Activated CD4-positive, CD25-positive, alpha-beta regulatory T cell (primary cell): ENCODE measurements at regions not wholly inside any gene's neighbourhood (a gene's known extent, or its start where the extent isn't known, plus 50 kb on each side); places are given as distances from the start of the nearest gene placed in this dataset.
A peak's percentile ranks its signal among the peaks of the same experiment; 100 is the strongest.

Experiments used
- DNase-seq, 4 experiments: peaks; one replicate each; lab custom pipeline; 2025; lab: John Stamatoyannopoulos, UW

DNA sequence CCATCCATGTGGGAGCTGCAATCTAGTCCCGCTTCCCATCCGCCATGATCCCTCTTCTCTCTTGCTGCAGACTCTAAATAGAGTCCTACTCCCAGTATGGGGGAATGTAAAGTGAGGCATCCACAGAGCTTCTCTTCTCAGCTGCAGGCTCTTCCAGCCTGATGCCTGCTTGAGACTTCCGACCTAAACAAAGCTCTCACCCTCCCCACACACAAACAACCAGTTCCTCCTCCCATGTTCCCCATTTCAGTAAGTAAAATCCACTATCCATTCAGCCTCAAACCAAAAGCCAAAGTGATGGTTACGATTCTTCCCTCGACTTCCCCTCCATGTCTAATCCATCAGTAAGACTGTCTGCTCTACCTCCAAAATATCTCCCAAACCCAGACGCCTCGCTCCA lies 108.2 kb upstream of the NFE2L3 start:
- no peak for DNase-seq

DNA sequence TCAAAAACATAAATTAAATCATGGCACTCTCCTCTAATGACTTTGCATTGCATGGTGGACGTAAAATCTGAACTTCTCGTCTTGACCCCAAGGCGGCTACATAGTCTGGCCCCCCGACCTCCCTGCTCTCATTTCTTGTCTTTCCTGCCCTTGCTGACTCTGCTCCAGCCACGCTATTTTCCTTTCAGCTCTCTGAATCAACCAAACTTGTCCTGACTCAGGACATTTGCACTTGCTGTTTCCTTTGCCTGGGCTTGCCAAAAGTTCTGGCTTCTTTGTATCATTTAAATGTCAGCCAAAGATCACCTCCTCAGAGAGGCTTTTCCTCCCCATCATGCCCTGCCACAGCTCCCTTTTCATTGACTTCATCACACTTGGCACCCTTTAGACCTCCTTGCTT lies 107.7 kb upstream of the NFE2L3 start:
- DNase-seq: no peak

DNA sequence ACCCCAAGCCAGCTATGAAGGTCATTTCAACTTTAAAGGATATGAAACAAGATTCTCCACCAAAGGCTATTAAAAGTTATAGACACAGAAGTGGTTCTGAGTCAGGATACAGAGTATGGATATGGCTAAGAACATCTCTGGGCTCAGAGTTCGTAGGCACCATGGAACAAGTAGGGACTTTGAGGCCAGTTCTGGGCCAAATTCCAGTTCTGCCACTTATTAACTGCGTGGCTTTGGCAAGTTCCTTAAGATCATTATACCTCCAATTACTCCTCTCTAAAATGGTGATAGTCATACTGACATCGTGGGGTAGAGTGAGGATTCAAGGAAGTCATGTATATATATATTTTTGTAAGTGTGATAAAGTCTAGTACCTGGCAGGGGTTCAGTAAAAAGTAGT lies 105.8 kb upstream of the NFE2L3 start:
- no peak for DNase-seq

- no peak for DNase-seq
Measured at GRCh38 chr7:26046878-26047277, 105.1 kb upstream of the NFE2L3 start.

- DNase-seq: no peak
Measured at GRCh38 chr7:26048663-26049062, 103.3 kb upstream of the NFE2L3 start.

GRCh38 chr7:26049081-26049480 lies 102.9 kb upstream of the NFE2L3 start:
- no peak for DNase-seq

GRCh38 chr7:26051021-26051420 lies 101.0 kb upstream of the NFE2L3 start:
- no peak for DNase-seq

GRCh38 chr7:26052706-26053105 lies 99.3 kb upstream of the NFE2L3 start:
- DNase-seq: no peak

GRCh38 chr7:26054386-26054785 lies 97.6 kb upstream of the NFE2L3 start:
- no peak for DNase-seq

DNA sequence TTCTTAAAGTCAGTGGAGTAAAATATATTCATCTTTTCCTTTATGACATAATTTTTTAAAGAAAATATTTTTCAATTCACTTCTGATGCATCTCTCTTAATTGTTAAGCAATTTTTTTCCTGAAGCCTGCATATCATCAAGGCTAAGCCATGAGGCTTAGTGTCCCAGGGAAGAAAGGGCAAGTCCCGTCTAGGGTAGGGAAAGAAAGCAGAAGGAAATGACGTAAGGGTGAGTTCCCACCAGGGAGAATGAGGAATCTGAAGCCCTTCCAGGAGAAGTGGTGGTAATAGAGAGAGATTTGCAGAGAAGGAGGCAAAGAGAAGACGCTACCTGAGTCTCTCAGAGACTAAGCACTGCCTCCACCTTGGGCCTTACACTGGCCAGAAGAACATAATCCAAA lies 96.8 kb upstream of the NFE2L3 start:
- DNase-seq: no peak

DNA sequence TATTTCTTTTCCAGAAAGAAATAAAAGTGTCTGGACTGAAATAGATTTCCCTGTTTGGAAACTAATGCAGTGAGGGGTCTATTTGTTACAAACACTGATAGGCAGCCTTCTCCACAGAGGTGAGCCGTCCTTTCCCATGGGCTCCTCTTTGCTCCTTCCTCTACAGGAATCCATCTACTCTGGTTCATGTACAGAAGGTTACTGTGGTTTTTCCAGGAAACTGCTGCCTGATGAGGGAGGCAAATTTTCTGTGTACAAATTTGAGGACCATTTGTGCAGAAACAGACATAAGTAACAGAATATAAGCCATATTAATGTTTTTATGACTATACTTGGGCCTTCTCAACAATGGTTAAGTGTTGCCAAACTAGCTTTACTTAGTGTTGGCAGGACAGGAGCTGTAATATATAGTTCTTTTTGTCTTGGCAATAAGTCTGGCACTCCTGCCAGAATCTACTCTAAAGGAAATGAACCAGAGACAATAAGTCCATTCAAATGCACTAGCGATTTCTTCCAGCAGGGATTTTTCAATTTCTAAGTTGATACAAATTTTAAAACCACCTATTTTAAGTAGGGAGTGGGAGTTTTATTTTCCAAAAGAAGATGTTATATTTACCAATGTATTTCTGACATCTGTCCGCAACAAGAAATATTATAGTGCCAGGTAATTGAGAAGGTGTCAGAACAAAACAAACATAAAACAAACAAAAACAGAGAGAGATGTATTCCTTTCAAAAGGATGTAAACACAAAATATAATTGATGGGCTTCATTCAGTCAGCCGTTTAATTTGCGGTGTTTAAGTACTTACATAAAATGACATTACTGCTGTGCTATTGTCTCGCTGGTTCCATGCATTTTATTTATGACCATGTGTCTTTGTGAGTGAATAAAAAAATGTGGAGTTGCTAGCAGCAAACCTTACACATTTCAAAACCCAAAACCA lies 91.0 kb upstream of the NFE2L3 start:
- DNase-seq: no peak

- DNase-seq: peak; percentile 41 to 68 (median 44)
Measured at GRCh38 chr7:26061678-26062603, 90.1 kb upstream of the NFE2L3 start.

DNA sequence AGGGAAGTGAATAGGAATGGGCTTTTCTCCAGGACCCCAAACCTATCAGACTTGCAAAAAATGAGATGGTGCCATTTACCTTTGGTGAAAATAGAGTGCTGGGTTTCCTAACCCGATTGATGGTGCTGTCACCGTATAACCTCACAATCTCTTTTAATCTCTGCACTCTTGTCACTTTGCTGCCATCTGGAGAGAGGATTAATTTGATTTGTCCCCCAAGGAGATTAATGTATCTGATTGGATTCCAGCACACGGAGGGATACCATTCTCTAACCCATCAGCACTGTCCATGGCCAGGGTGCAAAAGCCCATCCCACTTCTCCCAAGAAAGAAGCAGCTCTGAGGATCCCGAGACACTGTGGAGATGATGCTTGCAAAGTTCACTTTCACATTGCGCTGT lies 86.3 kb upstream of the NFE2L3 start:
- DNase-seq: no peak

GRCh38 chr7:26066736-26067135 lies 85.3 kb upstream of the NFE2L3 start:
- no peak for DNase-seq

DNA sequence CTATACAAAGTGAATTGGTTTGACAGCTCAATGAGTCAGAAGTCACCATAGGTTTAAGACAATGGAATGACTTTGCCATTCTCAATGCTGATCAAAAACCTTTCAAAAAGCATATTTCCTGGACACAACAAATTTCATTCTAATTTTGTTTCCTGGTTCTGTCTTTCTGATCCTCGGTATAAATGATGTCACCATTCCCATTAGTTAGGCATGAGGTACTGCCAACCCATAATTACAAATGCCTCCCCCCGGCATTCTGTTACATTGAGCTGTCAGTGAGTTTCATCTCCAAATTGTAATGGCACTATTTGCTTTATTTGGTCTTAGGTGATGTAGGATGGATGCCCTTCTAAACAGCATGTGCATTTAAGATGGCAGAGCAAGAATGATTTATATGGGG lies 81.7 kb upstream of the NFE2L3 start:
- DNase-seq: no peak

DNA sequence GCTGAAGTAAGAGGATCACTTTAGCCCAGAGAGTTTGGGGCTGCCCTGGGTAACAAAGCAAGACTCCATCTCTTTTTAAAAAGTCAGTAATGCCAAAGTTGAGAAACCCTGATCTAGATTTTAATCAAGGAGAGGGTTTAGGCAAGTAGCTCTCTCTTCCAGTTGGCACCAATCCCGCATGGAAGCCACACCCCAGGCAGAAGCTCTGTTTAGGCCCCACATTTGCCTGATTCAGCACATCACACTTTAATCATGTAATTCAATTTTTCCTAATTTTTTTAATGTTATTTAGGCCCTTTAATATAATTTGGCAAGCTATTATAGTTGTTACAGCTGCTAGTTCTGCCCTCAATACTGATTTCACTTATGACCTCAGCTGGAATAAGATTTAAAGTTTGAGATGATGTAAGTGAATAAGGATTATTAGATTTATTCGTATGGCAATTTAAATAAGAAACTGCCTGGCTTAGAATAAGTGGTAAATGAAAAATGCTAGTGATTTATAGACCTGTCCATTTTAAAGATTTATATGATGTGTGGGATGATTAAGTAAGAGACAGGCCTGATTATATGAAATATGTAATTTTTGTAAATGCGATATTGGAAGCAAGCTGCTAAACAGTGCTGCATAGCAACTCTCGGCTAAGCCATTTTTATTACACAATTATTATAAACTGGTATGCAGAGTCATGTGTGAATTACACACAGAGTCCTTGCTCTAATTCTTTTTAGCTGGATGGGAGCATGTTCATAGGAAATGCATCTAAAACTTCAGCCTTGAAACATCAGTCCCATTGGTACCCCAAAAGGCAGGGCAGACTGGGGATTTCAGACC lies 80.2 kb upstream of the NFE2L3 start:
- DNase-seq: no peak

GRCh38 chr7:26073041-26073440 lies 79.0 kb upstream of the NFE2L3 start:
- no peak for DNase-seq

- no peak for DNase-seq
Measured at GRCh38 chr7:26074919-26075318, 77.1 kb upstream of the NFE2L3 start.

DNA sequence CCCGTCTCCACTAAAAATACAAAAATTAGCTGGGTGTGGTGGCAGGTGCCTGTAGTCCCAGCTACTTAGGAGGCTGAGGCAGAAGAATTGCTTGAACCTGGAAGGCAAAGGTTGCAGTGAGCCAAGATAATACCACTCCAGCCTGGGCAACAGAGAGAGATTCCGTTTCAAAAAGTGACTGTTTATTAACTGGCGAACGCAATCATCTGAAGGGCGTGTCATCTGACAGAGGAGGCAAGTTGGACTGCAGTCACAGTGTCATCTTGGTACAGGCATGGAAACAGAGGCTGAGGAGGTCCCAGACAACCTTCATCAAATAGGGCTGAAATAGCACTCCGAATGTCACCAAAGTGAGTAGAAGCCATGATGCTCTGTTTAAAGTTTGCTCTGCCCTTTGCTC lies 75.3 kb upstream of the NFE2L3 start:
- DNase-seq: no peak

GRCh38 chr7:26078437-26079336 lies 73.3 kb upstream of the NFE2L3 start:
- DNase-seq: peak; percentile 53 to 70 (median 62)

- no peak for DNase-seq
Measured at GRCh38 chr7:26081638-26082037, 70.4 kb upstream of the NFE2L3 start.
